ENCODE measurements at regions not wholly inside any gene's neighbourhood (a gene's known extent, or its start where the extent isn't known, plus 50 kb on each side); places are given as distances from the start of the nearest gene placed in this dataset.

GRCh38 chr5:98641671-98642070 lies 131.8 kb upstream of the RGMB start:
- TF ChIP-seq POLR2AphosphoS5 (IDR thresholded peaks at IDR 0.05; ENCODE audit: low read depth, low read length) (no peak), PAX5 (IDR thresholded peaks at IDR 0.05; ENCODE audit: insufficient read depth, low read length, severe bottlenecking) (no peak)
